T-helper 1 cell treated with Interleukin-12 subunit alpha and Interleukin-12 subunit beta and Interleukin-4 antibody, amounts not matched to agents 30 ng/mL and 1 ng/mL, for 36 hours (primary cell): ENCODE measurements at regions not wholly inside any gene's neighbourhood (a gene's known extent, or its start where the extent isn't known, plus 50 kb on each side); places are given as distances from the start of the nearest gene placed in this dataset.
"Not testable (repeated sequence)": the region's sequence is repeated elsewhere in the genome, so short reads cannot be mapped to it uniquely, and the experiment has no call there.

ENCODE experiments used
- intact Hi-C: fragments of 100-400 bp; cut with micrococcal nuclease; formaldehyde crosslinking; loops from one replicate; pipeline ENCODE4 v1.15.1; 2024

DNA sequence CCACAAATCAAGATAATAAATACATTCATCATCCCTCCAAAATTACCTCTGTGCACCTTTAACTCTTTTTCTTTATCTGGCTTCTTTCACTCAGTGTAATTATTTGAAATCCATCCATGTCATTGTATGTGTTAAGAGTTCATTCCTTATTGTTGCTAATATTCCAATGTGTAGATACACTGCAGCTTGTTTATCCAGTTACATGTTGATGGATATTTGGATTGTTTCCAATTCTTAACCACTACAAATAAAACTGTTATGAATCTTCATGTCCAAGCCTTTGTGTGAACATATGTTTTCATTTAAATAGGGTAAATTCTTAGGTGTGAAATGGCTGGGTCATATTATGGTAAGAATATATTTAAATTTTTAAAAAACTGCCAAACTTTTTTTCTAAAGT lies 323.3 kb upstream of the NCAM1 start:
- intact Hi-C loops, result no loop called here

DNA sequence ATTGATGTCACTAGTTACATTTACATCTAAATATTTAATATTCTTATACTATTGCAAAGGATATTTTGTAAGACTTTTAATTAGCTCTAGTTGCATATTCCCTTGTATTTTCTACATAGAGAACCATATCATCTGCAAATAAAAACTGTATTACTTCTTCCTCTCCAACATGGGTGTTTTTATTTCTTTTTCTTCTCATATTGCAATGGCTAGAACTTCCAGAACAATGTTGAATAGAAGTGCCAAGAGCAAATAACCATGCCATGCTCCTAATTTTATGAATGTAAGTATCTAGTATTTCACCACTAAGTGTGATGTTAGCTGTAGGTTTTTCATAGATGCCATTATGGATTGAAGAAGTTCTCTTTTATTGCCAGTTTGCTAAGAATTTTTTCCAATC lies 321.8 kb upstream of the NCAM1 start:
- intact Hi-C loops, result no loop called here

DNA sequence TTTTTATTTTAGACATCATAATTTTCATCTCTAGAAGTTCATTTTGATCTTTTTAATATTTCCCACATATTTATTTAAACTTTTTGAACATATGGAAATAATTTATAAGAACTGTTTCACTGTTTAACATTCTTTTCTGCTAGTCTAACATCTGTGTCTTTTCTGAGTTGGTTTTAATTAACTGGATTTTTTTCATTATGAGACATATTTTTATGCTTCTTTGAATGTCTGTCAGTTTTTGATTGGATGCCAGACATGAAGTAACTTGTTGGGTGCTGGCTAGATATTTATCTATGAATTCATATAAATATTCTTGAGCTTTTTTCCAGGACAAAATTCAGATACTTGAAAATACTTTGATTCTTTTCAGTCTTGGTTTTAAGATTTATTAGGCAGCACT lies 317.8 kb upstream of the NCAM1 start:
- intact Hi-C loops, result no loop called here

DNA sequence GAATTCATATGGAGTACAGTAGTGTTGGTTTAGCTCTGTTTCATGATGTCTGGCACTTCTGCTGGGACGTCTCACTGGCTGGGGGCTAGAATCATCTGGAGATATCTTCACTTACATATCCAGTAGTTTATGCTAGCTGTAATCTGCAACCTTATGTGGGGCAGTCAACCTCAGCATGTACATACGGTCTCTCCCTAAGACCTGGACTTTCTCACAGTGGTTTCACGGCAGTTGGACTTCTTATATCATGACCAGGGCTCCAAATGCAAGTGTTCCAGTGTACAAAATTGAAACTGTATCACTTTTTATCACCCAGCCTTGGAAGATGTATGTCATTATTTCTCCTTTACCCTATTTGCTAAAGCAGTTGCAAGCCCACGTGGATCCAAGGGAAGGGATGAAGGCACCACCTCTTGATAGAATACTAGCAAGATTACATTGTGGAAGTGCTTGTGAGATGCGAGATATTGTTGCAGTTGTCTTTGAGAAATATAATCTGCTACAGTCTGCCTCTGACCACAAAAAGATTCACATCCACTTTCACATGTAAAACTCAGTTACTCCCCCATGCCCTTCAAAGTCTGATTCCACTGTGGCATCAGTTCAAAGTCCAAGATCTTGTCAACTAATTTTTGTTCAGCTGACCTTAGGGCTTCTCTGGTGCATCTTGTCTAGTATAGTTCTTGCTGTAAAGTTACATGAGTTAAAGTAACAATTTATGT lies 316.6 kb upstream of the NCAM1 start:
- intact Hi-C loops, result no loop called here

DNA sequence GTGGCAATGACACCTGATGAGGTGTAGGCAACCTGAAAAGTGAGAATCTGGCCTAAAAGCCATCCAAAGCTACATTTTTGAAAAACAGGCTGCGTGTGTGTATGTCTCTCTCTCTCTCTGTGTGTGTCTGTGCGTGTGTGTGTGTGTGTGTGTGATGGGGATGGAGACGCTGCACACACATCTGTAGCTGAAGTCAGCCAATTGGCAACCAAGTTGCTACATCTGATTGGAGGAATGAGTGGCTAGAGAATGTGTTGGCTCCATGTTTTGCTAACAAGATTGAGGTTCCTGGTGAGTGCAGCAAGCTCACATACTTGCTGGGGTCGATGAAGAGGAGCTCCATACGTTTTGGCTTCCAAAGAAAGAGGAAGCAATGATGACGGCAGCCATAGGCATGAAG lies 311.4 kb upstream of the NCAM1 start:
- intact Hi-C loops, result no loop called here

DNA sequence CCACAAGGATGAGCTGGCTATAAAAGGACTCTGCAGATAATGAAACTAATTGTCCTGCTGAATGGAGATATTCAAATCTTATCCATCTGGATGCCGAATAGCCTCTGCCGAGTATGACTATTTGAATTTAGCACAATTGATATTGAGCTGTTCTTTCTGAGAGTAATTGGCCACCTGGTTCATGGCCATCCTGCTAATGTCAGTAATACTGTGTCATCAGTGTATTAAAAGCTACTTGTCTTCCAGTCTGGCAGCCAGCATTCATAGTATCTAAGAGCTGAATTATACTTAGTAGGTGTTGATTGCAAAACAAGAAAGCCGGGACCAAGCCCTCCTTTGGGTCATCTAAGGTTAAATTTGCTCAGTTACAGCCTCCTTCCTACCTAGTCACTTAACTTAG lies 310.7 kb upstream of the NCAM1 start:
- intact Hi-C loops, result no loop called here

DNA sequence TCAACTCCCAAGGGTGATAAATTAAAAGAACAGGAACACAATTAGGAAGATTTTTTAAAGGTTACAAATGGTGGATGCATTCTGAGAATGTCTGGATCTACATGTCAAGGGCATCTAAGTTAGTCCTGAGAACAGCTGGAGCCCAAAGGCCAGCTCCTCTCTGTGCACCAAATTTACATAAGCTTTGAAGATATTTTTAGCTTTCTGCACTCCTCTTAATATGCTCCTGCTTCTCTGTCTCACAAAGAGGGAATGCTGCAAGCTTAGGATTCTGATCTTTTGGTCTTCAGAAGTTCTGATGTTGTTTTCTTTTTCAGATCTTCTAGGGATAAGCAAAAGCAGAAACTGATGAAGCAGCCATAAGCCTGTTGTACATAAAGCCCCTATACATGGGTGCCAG lies 309.8 kb upstream of the NCAM1 start:
- intact Hi-C loops, result no loop called here

DNA sequence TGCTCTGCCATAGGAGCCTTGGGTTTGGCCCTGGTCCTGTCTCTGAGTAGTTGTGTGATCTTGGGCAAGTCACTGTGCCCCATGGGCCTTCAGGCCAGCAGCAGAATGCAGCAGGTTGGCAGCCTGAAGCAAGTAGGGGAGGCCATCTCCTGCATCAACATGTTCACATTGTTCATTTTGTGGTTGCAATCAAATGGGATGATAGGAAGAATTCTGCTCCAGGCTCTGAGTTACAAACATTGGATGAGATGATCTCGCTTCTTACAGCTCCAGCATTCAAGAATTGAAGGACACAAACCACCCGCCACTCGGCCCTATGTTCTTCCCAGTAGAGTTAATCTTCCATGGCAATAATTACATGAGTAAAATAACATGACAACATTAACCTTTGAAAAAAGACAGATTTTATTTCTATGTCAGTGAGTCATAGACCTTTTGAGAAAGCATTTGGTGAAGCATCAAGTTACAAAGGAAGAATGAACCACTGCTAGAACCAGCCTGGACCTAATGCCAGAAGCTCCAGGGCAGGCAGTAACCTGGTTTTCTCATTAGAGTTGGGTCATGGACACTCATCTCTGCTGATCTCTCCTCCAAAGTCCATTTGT lies 308.3 kb upstream of the NCAM1 start:
- intact Hi-C loops, result no loop called here

DNA sequence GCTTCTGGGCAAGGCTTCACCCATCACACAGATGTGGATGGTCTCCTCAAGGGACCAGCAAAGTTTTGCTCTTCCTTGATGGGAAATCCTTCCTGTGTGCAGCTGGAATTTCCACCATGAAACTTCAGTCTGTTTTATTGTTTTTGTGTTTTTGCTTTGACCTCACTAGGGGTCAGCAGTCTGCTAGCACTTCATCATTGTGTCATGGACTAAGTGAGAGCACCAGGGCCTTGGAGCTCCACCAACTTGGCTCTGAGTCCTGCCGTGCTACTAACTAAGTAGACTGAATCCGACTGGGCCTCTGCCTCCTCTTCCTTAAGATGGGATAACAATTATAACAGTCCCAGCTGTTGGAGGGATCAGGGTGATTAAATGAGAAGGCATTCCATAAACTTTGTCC lies 305.8 kb upstream of the NCAM1 start:
- intact Hi-C loops, result no loop called here

DNA sequence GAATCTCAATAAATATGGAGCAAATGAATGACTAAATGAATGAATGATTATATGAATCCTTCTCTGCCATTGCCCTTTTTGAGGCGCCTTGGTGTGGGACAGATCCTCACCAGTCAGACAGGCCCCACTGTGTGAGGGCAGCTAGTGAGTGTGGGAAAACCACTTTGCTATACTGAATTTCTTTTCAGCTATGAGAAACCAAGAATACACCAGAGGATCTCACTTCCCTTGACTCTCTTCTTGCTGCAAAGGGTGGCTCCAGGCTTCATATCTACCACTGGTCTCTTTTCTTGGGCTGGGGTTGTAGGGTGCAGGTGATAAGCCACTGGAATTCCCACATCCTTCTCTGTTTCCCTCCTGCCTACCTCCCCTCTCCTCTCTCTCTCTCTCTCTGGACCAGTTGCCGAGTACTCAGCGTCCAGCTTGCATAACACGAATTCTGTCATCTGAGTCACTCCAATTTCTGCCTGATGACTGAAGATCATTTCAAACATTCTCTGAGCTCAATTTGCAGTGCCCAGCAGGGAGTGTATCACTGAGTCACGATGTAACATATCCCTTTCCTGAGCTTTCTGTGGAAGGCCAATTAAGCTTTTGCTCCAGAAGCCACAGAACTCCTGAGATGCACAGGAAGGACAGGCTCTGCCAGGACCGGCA lies 304.3 kb upstream of the NCAM1 start:
- intact Hi-C loops, result no loop called here

DNA sequence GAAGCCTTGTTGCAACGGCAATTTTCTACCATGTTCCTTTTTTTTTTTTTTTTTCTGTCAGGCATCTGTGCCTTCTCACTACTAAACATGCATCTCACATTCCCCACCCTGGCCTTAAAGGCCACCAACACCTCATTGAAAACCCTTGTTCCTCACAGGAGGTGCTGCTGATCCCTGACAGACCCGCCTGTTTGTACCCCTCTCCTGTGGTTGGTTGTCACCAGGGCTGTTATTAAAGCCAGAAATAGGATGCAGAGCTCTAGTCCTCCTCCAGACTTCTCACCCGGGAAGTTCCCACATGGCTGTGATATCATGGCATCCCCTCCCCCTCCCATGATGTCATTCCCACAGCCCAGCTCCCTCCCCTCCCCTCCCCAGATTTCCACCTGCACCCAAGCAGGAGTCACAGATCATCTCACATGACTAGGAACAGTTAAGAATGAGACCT lies 302.8 kb upstream of the NCAM1 start:
- intact Hi-C loops, result no loop called here

DNA sequence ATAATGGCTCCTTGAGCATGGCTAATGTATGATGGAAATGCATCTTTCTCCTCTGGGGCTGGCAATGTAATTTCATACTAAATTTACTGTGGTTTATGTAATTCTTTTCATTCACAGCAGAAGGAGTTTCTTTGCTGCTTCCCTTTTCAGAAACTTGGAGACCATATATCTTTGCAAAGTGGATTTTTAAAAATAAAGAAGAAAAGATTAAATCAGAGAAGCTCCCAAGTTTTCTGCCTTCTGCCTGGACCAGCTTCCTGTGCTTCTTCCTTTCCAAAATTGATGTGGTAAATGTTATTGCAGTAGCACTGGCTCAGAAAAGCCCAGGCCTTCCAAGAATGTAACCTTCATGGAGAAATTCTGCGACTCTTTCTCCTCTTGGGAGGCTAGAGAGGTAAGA lies 300.1 kb upstream of the NCAM1 start:
- intact Hi-C loops, result no loop called here

DNA sequence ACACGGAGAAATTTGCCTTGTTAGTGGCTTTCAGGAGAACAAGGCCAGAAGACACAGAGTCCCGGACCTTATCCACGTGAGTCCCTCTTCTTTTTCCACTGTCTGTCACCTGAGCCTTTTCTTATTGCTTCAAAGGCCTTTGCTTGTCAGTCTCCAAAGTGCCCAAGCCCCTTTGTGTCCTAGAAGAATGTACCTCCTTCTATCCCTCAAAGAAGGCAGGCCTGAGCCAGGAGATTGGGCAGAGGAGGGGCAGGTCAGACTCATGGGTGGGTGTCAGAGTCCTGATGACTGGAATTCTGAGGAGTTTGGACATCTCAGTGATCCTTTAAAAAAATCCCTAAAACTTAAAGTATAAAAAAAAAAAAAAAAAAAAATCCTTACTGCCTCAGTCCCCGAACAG lies 299.6 kb upstream of the NCAM1 start:
- intact Hi-C loops, result no loop called here

DNA sequence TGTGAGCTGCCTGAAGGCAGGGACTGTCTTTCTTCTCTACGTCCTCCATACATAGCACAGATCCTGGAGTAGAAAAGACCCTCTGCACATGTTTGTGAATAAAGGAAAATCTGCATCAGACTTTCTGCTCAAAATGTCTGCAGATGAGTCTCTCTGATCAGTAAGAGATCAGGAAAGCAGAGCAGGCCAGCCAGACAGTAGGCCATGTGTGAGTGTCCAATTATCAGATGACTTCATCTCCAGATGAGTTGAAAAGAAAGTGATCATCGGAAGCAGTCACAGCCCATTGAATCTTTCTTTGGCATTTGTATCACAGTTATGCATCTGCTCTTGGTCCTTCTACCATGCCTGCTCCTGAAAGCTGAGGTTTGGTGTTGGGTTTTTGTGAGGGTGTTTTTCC lies 298.7 kb upstream of the NCAM1 start:
- intact Hi-C loops, result no loop called here

DNA sequence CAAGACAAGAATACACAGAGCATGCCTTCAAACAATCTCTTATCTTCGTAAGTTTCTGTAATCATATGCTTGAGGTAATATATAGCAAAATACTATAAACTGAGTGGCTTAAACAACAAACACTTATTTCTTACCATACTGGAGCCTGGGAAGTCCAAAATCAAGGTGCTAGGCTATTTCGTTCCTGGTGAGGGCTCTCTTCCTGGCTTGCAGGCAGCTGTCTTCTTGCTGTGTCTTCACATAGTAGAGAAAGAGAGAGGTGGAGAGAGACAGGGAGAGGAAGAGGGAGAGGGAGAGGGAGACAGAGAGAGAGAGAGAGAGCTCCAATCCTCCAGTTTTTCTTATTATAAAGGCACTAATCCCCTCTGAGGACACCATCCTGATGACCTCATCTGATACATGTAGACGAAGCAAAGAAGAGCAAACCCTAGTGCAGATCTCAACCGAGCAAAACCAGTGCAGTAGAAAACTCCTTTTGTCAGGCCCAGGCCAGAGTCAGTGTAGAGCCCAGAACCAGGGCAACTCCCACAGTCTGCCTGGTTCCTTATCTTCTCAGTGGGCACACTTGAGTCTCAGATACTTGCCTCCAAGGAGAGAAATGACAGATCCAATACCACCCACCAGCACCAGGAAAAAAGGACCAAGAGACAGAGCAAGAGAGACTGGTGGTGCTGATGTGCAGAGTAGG lies 297.1 kb upstream of the NCAM1 start:
- intact Hi-C loops, result no loop called here

DNA sequence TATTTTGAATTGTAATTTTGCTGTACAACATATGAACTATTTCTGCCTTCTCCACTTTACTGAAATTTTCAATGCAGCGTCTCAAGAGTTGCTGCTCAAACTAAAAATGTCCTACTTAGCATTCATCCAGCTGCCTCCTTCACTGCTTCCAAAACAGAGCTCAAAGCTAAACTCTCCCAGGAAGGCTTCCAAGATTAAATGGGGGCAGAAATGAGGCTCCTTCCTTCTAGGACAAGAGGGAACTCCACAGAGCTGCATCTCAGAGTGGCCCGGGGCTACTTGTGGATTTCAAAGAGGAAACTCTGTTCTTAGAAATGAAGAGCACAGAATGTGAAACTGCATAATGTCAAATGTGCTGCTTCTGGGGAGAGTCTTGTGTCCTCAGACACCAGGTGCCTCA lies 295.9 kb upstream of the NCAM1 start:
- intact Hi-C loops, result no loop called here

DNA sequence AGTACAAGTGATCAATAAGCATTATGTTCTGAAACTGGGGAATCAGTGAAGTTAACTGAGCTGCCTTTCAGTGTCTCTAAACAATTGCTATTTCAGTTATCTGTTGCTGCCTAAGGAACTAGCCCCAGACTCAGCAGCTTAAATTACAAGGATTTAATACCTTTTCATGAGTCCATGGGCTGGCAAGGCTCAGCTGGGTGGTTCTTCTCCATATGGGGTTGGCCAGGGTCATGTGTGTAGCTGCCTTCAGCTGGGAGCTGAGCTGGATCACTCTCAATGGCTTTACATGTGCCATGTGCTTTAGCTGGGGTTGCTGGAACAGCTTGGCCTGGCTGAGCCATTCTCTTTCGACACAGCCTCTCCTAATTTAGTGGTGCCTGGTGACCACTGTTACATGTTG lies 295.0 kb upstream of the NCAM1 start:
- intact Hi-C loops, result no loop called here

DNA sequence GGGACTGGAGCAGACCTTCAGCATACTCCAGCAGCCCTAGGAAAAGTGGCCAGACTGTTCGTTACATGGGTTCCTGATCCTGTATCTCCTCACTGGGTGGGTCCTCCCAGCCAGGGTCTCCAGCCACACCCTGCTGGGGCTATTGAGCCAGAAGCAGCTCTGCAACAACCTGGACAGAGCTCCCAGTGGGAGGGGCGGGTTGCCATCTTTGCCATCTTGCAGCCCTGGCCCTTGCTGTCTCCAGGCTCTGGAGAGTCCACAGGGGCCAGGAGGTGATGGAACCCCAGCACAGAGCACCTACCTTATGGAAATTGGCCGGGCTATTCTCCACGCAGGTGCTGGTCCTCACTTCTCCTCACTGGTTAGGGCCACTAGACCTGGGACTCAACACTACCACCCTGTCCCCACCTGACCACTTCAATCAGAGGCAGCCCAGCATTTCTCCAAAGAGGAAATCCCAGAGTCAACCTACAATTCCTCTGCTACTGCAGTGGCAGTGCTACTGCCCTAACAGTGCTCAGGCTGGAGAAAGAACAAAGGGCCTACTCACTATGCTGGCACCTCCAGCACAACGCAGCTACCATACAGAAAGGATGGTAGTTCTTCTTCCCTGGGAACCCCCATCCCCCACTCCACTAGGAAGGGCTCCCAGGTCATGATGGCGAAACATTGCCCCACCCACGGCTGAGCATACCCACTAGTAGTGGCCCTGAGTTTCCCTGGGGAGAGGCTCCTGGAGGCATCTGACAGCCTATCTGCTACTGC lies 290.2 kb upstream of the NCAM1 start:
- intact Hi-C loops, result no loop called here

DNA sequence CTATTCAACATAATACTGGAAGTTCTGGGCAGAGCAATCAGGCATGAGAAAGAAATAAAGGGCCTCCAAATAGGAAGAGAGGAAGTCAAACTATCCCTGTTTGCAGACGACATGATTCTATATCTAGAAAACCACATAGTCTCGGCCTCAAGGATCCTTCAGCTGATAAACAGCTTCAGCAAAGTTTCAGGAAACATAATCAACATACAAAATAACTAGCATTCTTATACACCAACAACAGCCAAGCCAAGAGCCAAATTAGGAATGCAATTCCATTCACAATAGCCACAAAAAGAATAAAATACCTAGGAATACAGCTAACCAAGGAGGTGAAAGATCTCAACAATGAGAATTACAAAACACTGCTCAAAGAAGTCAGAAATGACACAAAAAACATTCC lies 287.8 kb upstream of the NCAM1 start:
- intact Hi-C loops, result not testable (repeated sequence)

DNA sequence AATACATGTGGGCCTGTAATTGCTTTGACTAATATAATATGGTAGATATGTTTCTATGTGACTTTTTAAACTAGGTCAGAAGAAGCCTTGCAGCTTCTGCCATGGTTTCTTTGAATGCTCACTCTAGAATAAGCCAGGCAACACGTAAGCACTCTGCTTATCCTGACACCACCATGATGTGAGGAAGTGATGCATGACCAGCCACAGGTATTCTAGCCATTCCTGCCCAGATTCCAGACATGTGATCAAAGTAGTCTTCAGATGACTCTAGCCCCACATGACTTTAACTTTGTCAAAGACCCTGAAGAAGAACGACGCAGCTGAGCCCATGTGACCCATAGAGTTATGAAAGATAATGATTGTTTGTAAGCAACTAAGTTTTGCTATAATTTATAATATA lies 276.1 kb upstream of the NCAM1 start:
- intact Hi-C loops, result no loop called here

DNA sequence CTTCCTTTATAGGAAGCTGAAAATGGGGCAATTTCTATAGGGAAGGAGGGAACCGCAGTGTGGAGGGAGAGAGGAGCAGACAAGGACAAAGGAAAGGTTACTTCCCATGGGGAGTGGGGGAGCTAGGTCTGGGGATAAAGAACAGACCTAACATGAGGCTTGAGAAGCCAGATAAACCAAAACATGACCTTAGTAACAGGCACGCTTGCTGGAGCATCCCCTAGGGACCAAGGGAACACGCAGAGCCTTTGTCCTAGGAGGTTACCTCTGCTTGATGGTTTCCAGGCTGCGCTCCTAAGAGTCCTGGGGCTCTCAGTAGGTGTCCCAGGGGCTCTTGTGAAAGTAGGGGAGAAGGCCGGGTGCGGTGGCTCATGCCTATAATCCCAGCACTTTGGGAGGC lies 271.4 kb upstream of the NCAM1 start:
- intact Hi-C loops, result no loop called here

DNA sequence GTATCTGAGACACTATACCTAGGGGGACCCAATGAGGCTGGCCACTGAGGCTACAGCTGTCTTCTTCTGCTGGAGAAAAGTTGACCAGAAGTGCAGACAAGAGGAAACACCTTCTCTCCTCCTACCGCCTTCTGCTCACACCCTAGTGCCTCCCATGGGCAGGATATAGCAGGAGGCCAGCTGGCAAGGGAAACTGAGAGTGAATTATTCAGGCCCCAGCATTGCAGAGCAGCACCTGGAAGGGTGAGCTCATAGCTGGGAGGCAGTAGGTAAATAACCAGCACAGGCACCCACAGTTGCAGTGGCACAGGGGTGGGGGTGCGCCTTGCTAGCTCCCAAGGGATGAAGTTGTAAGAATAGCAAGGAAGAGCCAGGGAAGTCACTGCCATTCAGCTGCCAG lies 267.4 kb upstream of the NCAM1 start:
- intact Hi-C loops, result no loop called here
